OCI-LY7 (cell line): ENCODE measurements at regions not wholly inside any gene's neighbourhood (a gene's known extent, or its start where the extent isn't known, plus 50 kb on each side); places are given as distances from the start of the nearest gene placed in this dataset.

ENCODE experiments used
- BruUV-seq: library from RNA; stranded (reverse); fragments of 400-500 nt; replicated peaks from 2 replicates; lab custom pipeline; 2021; lab: Mats Ljungman, UMichigan
- CTCF ChIA-PET: fragments of 300-600 bp; sonication (Branson Sonifier 250); formaldehyde crosslinking; loops from one replicate; lab custom pipeline; 2022; ENCODE audit warnings: antibody characterized with exemption; ENCODE audit not compliant: unreplicated experiment; lab: Charles Lee
- POLR2A ChIA-PET: fragments of 300-600 bp; sonication (Branson Sonifier 250); formaldehyde crosslinking; loops from one replicate; lab custom pipeline; 2022; ENCODE audit warnings: antibody characterized with exemption; lab: Charles Lee
- DNase-seq: peaks from one replicate; pipeline ENCODE4 v3.0.0-alpha.2; 2015; ENCODE audit warnings: low spot score
- H2AFZ ChIP-seq: fragments of 200-600 bp; sonication (generic), shearing (Covaris generic); 2 replicates; pipeline ENCODE4 v1.6.1; 2014; ENCODE audit warnings: mild to moderate bottlenecking, antibody characterized with exemption, low read length, moderate library complexity
- H3K27ac ChIP-seq: fragments of 200-600 bp; sonication (generic); 2 replicates; pipeline ENCODE4 v1.5.1; 2014; ENCODE audit warnings: mixed run types, low read depth, mild to moderate bottlenecking, moderate library complexity, low read length, inconsistent platforms; ENCODE audit not compliant: poor library complexity, severe bottlenecking
- H3K36me3 ChIP-seq: fragments of 200-600 bp; sonication (generic); 2 replicates; pipeline ENCODE4 v1.6.1; 2014; ENCODE audit warnings: mild to moderate bottlenecking, antibody characterized with exemption, low read length, moderate library complexity, mixed read lengths; ENCODE audit not compliant: insufficient read depth
- H3K4me1 ChIP-seq: fragments of 200-600 bp; sonication (generic); 2 replicates; pipeline ENCODE4 v1.5.1; 2014; ENCODE audit warnings: mild to moderate bottlenecking, low read length; ENCODE audit not compliant: insufficient read depth, poor library complexity, severe bottlenecking
- H3K4me2 ChIP-seq: fragments of 200-600 bp; sonication (generic); 2 replicates; pipeline ENCODE4 v1.6.1; 2014; ENCODE audit warnings: mild to moderate bottlenecking, low read length
- H3K4me3 ChIP-seq: fragments of 200-600 bp; sonication (generic); 2 replicates; pipeline ENCODE4 v1.5.1; 2014; ENCODE audit warnings: mild to moderate bottlenecking, low read depth, low read length; ENCODE audit not compliant: poor library complexity, severe bottlenecking
- H3K79me2 ChIP-seq: fragments of 200-600 bp; sonication (generic); 2 replicates; pipeline ENCODE4 v1.6.1; 2016; ENCODE audit warnings: low read depth, mild to moderate bottlenecking, low read length, moderate library complexity, mixed read lengths; ENCODE audit not compliant: insufficient read depth
- H3K9me2 ChIP-seq: fragments of 200-600 bp; sonication (generic); 2 replicates; pipeline ENCODE4 v1.6.1; 2016; ENCODE audit warnings: mild to moderate bottlenecking, low read length, mixed read lengths; ENCODE audit not compliant: insufficient read depth
- H3K9me3 ChIP-seq: fragments of 200-600 bp; sonication (generic); 2 replicates; pipeline ENCODE4 v1.6.1; 2014; ENCODE audit warnings: mild to moderate bottlenecking, mixed run types, low read length, mixed read lengths
- H4K20me1 ChIP-seq: fragments of 200-600 bp; sonication (generic); 2 replicates; pipeline ENCODE4 v1.6.1; 2014; ENCODE audit warnings: mild to moderate bottlenecking, antibody characterized with exemption, low read length, moderate library complexity, mixed read lengths; ENCODE audit not compliant: insufficient read depth
- CTCF ChIP-seq: fragments of 200-600 bp; sonication (generic); conservative IDR thresholded peaks from 2 replicates; pipeline ENCODE4 v1.5.1; 2014; ENCODE audit warnings: mild to moderate bottlenecking, antibody characterized with exemption, low read length, moderate library complexity, mixed read lengths
- EZH2phosphoT487 ChIP-seq: fragments of 200-600 bp; sonication (generic); IDR thresholded peaks from 2 replicates; pipeline ENCODE4 v1.6.1; 2018; ENCODE audit warnings: low read depth, borderline replicate concordance, mild to moderate bottlenecking, mixed run types, antibody characterized with exemption, low read length, moderate library complexity, mixed read lengths
- intact Hi-C: fragments of 100-400 bp; cut with micrococcal nuclease; formaldehyde crosslinking; loops from one replicate; pipeline ENCODE4 v1.10.0; 2022; ENCODE audit not compliant: unreplicated experiment

DNA sequence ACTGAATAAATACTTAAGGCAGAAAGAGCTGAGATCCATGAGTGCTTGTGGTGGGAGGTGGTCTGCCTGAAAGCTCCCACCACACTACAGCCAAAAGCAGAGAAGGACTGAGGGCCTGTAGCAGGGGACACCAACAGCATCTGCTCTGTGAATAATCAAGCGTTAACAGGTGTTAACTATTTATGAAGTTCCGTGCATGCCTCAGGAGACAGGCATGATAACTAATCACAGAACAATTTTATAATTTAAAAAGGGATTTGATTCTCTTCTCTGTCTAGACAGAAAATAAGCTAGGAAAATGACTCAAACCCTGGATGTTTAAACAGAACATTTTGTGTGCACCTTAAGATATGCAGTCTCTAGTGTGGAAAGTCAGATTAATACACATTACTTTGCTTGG is 61.5 kb upstream of the GHITM start:
- TF ChIP-seq EZH2phosphoT487 = no peak
- Histone ChIP-seq H3K4me2 (no peak overlapping the region), H3K36me3 (no peaks in the 10 kb centered on the region), H3K4me1 (no peaks in the 10 kb centered on the region), H3K79me2 (no peaks in the 10 kb centered on the region), H4K20me1 (no peaks in the 10 kb centered on the region), H3K9me2 (no peaks in the 10 kb centered on the region), H3K4me3 (no peak overlapping the region), H3K9me3 (no peaks in the 10 kb centered on the region), H3K27ac (no peak overlapping the region), H2AFZ (no peak overlapping the region)
- ChIA-PET POLR2A (interaction anchor here (0.7 to 0.9 kb wide), 2 partner anchors 16 to 29 kb away, joined by 3 read pairs; no protein-coding TSS in a partner anchor), CTCF (no interaction called here)
- no TSS peak for BruUV-seq
- intact Hi-C loops = no loop called here
- no peak for DNase-seq

- TF ChIP-seq CTCF = no peak
- TF ChIP-seq EZH2phosphoT487 = no peak
- no peak for DNase-seq
- H3K4me1 ChIP-seq = no peaks in the 10 kb centered on the region
- intact Hi-C loops = no loop called here
- no peak overlapping the region for H3K4me2 ChIP-seq
- H3K9me3 ChIP-seq = no peaks in the 10 kb centered on the region
- no peaks in the 10 kb centered on the region for H3K79me2 ChIP-seq
- no peak overlapping the region for H3K27ac ChIP-seq
- ChIA-PET POLR2A (interaction anchor here (0.6 to 0.9 kb wide), 2 partner anchors 12 to 17 kb away, joined by 3 read pairs; no protein-coding TSS in a partner anchor), CTCF (no interaction called here)
- no peak overlapping the region for H2AFZ ChIP-seq
- no TSS peak for BruUV-seq
- H3K9me2 ChIP-seq = no peaks in the 10 kb centered on the region
- H3K36me3 ChIP-seq = no peaks in the 10 kb centered on the region
- H4K20me1 ChIP-seq = no peaks in the 10 kb centered on the region
- H3K4me3 ChIP-seq = no peak overlapping the region
Measured at GRCh38 chr10:84078771-84079170, 60.5 kb upstream of the GHITM start.

DNA sequence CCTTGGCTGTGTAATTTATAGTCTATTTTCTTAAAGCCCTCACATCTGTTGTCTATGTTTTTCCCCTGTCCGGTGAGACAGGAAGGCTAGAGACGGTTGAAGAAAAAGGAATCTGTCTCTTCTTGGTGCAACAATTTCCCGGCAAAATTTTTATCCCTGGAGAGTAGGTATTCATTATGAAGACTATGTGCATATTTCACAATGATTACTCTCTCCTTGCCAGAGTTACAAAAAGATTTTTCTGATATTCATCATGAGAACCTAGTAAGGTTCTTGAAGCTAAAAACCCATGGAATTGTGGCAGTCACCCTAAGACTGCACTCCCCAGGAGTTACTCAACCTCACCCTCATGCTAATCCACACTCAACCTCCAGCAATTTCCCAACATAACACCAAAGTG is 55.0 kb upstream of the GHITM start:
- Histone ChIP-seq H3K4me2 (no peak overlapping the region), H3K9me2 (no peaks in the 10 kb centered on the region), H3K4me1 (no peaks in the 10 kb centered on the region), H3K9me3 (no peaks in the 10 kb centered on the region), H4K20me1 (no peaks in the 10 kb centered on the region), H3K4me3 (no peak overlapping the region), H3K27ac (no peak overlapping the region), H3K79me2 (no peaks in the 10 kb centered on the region), H2AFZ (no peak overlapping the region), H3K36me3 (no peaks in the 10 kb centered on the region)
- DNase-seq = no peak
- no peak for TF ChIP-seq EZH2phosphoT487
- no peak for TF ChIP-seq CTCF
- intact Hi-C loops = no loop called here
- CTCF ChIA-PET = no interaction called here
- no TSS peak for BruUV-seq
- POLR2A ChIA-PET = no interaction called here
